Nephron (organoid): ENCODE measurements at regions not wholly inside any gene's neighbourhood (a gene's known extent, or its start where the extent isn't known, plus 50 kb on each side); places are given as distances from the start of the nearest gene placed in this dataset.
"Not testable (repeated sequence)": the region's sequence is repeated elsewhere in the genome, so short reads cannot be mapped to it uniquely, and the experiment has no call there.

ENCODE experiments used
- H3K27ac Mint-ChIP-seq, 3 experiments: 2 replicates each; pipeline ENCODE4 v1.8.0; 2020; ENCODE audit warnings: mixed read lengths in 3 of 3, mild to moderate bottlenecking in 2 of 3, moderate library complexity in 1 of 3
- H3K27me3 Mint-ChIP-seq: 2 replicates; pipeline ENCODE4 v1.8.0; 2021; ENCODE audit warnings: low read depth, mild to moderate bottlenecking, moderate library complexity, mixed read lengths
- H3K36me3 Mint-ChIP-seq: 2 replicates; pipeline ENCODE4 v1.8.0; 2020; ENCODE audit warnings: low read depth, mixed read lengths
- H3K4me1 Mint-ChIP-seq: 2 replicates; pipeline ENCODE4 v1.8.0; 2020; ENCODE audit warnings: mixed read lengths
- H3K4me3 Mint-ChIP-seq, 3 experiments: 2 replicates each; pipeline ENCODE4 v1.8.0; 2020; ENCODE audit warnings: mild to moderate bottlenecking in 3 of 3, mixed read lengths in 3 of 3, moderate library complexity in 2 of 3
- H3K9me3 Mint-ChIP-seq: 2 replicates; pipeline ENCODE4 v1.8.0; 2020; ENCODE audit warnings: mixed read lengths
- TF ChIP-seq, protein P1 (sequence below), 3 experiments: fragments of 200-600 bp; sonication (generic); IDR thresholded peaks; one replicate each; pipeline ENCODE4 v1.5.0; 2021; ENCODE audit warnings: antibody characterized with exemption in 3 of 3; ENCODE audit not compliant: unreplicated experiment in 3 of 3

GRCh38 chr17:63019138-63019873 is 53.3 kb downstream of the TANC2 start:
- Mint-ChIP-seq H3K27me3 (no peaks in the 10 kb centered on the region), H3K4me1 (no peaks in the 10 kb centered on the region), H3K4me3 (no peak overlapping the region), H3K9me3 (peaks cover 9% of the 10 kb centered on the region), H3K36me3 (peaks cover 18% of the 10 kb centered on the region), H3K27ac (no peak overlapping the region)
- TF ChIP-seq, protein P1, sequence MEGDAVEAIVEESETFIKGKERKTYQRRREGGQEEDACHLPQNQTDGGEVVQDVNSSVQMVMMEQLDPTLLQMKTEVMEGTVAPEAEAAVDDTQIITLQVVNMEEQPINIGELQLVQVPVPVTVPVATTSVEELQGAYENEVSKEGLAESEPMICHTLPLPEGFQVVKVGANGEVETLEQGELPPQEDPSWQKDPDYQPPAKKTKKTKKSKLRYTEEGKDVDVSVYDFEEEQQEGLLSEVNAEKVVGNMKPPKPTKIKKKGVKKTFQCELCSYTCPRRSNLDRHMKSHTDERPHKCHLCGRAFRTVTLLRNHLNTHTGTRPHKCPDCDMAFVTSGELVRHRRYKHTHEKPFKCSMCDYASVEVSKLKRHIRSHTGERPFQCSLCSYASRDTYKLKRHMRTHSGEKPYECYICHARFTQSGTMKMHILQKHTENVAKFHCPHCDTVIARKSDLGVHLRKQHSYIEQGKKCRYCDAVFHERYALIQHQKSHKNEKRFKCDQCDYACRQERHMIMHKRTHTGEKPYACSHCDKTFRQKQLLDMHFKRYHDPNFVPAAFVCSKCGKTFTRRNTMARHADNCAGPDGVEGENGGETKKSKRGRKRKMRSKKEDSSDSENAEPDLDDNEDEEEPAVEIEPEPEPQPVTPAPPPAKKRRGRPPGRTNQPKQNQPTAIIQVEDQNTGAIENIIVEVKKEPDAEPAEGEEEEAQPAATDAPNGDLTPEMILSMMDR (IDR thresholded peaks at IDR 0.05; ENCODE audit: unreplicated experiment in 3 of 3), result no peak

- Mint-ChIP-seq H3K27me3 (no peaks in the 10 kb centered on the region), H3K4me3 (no peak overlapping the region), H3K9me3 (peaks cover 9% of the 10 kb centered on the region), H3K36me3 (peaks cover 15% of the 10 kb centered on the region), H3K4me1 (no peaks in the 10 kb centered on the region), H3K27ac (no peak overlapping the region)
- TF ChIP-seq, protein P1 (IDR thresholded peaks at IDR 0.05; ENCODE audit: unreplicated experiment in 3 of 3), result no peak
Measured at GRCh38 chr17:63022567-63022966, 56.5 kb downstream of the TANC2 start.

DNA sequence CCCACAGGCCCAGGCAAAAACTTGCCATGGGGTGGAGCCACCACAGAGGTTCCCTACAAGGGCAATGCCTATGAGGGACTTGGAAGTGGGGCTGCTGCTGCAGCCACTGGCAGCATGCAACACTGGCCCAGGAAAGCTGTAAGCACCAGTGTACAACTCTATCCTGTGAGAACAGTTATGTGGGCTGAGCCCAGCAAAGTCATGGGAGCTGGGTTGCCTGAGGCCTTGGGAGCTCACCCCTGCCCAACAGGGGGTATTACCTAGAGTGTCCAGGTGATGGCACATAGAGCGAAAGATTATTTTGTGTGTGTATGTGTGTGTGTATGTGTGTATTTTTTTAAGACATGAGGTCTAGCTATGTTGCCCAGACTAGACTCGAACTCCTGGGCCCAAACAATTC is 57.0 kb downstream of the TANC2 start:
- Mint-ChIP-seq H3K27ac (no peak overlapping the region), H3K4me1 (no peaks in the 10 kb centered on the region), H3K36me3 (peaks cover 15% of the 10 kb centered on the region), H3K9me3 (peaks cover 9% of the 10 kb centered on the region), H3K4me3 (no peak overlapping the region), H3K27me3 (no peaks in the 10 kb centered on the region)
- TF ChIP-seq, protein P1 (IDR thresholded peaks at IDR 0.05; ENCODE audit: unreplicated experiment in 3 of 3), result no peak

GRCh38 chr17:63024201-63024600 is 58.2 kb downstream of the TANC2 start:
- Mint-ChIP-seq H3K27ac (no peak overlapping the region), H3K36me3 (peaks cover 15% of the 10 kb centered on the region), H3K4me3 (no peak overlapping the region), H3K27me3 (no peaks in the 10 kb centered on the region), H3K4me1 (no peaks in the 10 kb centered on the region), H3K9me3 (peaks cover 9% of the 10 kb centered on the region)
- TF ChIP-seq, protein P1 (IDR thresholded peaks at IDR 0.05; ENCODE audit: unreplicated experiment in 3 of 3), result no peak

DNA sequence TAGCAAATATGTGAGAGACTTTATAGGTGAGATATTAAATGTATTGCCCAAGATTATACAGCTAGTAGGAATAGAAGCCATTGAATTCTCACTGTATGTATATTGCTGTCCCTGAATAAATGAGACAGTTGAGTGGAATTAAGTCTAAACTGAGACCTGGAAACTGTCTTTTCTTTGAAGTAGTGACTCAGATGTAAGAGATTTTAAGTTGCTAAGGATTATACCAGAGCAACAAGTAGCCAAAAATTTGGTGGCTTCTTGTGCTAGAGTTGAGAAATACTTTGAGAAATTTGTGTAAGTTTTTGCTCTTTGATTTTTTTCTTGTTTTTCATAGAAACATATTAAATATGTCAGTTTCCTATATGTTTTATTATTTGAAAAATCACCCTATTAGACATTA is 58.7 kb downstream of the TANC2 start:
- no peaks in the 10 kb centered on the region for H3K27me3 Mint-ChIP-seq
- H3K4me3 Mint-ChIP-seq, result no peak overlapping the region
- H3K36me3 Mint-ChIP-seq, result peaks cover 15% of the 10 kb centered on the region
- H3K9me3 Mint-ChIP-seq, result peaks cover 9% of the 10 kb centered on the region
- H3K4me1 Mint-ChIP-seq, result no peaks in the 10 kb centered on the region
- TF ChIP-seq, protein P1 (IDR thresholded peaks at IDR 0.05; ENCODE audit: unreplicated experiment in 3 of 3), result no peak
- no peak overlapping the region for H3K27ac Mint-ChIP-seq

- not testable (repeated sequence) for H3K27ac Mint-ChIP-seq, H3K4me3 Mint-ChIP-seq, H3K27me3 Mint-ChIP-seq, H3K9me3 Mint-ChIP-seq, H3K4me1 Mint-ChIP-seq
- peaks cover 13% of the 10 kb centered on the region for H3K36me3 Mint-ChIP-seq
Measured at GRCh38 chr17:63025637-63026036, 59.6 kb downstream of the TANC2 start.
